Stimulated activated CD4-positive, alpha-beta T cell treated with anti-CD3 and anti-CD28 coated beads, Interleukin-1b, Interleukin-23, amount 100 ng/mL, for 1 hour (primary cell): ENCODE measurements at regions not wholly inside any gene's neighbourhood (a gene's known extent, or its start where the extent isn't known, plus 50 kb on each side); places are given as distances from the start of the nearest gene placed in this dataset.

Experiments used
- DNase-seq, 2 donors: peaks; one replicate each; pipeline ENCODE4 v3.0.0-alpha.2; 2020; ENCODE audit warnings: low read depth in 2 of 2

- DNase-seq: no peak
Measured at GRCh38 chr3:110210086-110210660, 861.4 kb upstream of the NECTIN3 start.

GRCh38 chr3:110226645-110227044 lies 845.0 kb upstream of the NECTIN3 start:
- no peak for DNase-seq

DNA sequence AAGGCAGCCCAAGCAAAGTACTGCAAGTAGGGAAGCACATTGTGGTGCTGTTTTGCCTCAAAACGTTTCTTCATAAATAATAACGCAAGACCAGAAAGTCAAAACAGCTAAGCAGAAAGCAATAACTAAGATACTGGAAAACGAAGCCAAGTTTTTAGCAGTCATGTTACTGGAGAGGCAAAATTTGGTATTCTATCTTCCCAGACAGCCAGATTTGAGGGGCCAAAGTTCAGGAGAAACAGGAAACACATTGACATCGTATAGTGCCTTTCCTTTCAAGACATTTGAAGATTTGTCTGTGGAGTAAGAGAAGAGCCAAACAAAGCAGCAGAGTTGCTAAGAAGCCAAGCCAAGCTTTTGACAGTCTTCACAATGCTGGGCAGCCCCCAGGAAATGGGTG lies 843.6 kb upstream of the NECTIN3 start:
- DNase-seq: no peak

DNA sequence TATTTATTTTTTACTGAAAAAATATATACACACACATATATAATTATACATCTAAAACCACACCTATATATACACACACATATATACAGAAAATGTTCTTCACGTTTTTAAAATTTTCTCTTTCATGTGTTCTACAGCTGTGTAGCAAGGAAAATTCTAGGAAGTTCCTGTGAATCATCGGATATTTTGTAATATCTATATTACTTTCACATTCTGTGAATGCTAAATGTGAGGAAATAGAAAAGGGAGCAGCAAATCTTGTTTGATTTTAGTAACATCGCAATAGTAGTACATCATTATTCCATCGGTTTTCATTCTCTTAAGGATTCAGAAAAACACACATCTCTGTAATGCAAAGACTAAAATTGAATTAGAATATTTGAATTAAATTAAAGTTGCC lies 836.8 kb upstream of the NECTIN3 start:
- no peak for DNase-seq

DNA sequence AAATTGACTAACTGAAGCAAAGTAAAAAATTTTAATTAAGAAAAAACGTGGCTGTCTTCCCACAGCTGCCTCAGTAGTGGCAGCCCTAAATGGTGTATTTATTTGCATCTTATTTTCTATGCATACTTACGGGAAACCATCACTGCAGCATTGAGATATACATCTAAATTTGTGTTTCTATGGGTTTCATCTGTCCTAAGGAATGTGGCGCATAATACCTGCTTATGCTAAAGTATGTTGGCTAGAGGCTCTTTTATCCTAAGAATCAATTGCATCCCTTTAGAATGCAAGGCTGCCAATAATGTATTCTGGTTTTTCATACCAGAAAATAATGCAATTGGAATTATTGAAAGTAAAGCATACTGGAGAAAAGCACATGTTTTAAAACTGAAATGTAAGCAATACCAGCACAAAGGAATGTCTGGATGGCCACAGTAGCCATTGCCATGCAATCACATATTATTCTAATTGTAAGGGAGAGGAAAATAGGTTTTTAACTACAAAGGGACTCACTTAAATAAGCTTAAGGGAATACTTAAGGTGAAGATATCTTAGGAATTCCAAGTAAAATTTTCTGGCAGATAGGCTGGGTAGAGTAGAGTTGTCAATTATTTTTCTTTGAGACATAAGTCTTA lies 834.5 kb upstream of the NECTIN3 start:
- DNase-seq: no peak

- DNase-seq: no peak
Measured at GRCh38 chr3:110243081-110243480, 828.5 kb upstream of the NECTIN3 start.

GRCh38 chr3:110246796-110247376 lies 824.7 kb upstream of the NECTIN3 start:
- no peak for DNase-seq

DNA sequence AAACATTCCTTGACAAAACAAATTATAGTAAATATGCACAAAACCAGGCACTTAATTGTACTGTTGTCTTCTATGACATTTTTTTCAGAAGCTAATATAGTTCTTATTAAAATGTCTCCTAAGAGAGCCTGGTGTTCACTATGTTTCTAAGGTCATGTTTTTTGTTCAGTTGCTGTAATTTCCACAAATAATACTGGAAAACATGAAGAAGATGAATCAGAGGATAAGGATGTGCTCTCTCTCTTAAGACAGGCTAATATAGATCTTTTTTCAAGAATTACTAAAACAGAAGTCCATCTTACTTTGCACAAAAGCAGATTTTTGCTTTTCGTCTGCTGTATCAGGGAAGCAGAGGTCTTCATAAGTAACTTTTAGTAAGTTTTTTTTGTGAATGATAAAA lies 823.0 kb upstream of the NECTIN3 start:
- DNase-seq: no peak

DNA sequence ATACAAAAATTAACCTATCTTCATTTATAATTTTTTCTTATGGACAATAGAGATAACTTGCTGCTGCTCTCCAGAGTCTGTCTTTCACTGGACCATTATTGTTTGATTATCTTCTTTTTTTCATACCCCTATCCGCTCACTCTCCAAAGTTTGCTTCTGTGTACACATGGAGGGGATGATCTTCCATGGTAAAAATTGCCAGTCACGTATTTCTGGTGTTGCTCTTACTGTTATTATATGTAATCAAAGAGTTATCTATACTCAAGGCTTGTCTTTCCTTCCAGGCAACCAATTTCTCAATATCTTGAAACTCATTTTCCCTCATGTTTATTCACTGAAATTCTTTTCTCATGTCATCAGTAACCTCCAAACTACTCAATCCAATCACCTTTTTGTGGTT lies 817.8 kb upstream of the NECTIN3 start:
- DNase-seq: no peak

DNA sequence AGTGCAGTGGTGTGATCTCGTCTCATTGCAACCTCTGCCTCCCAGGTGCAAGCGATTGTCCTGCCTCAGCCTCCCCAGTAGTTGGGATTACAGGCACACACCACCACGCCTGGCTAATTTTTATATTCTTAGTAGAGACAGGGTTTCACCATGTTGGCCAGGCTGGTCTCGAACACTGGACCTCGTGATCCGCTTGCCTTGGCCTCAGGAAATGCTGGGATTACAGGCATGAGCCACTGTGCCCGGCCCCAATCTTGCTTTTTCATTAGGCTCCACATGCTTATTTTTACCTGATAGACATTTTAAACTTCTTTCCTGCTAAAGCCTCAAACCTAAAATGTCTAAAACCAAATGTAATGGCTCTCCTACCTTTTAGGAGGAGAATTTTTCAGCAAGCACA lies 817.0 kb upstream of the NECTIN3 start:
- DNase-seq: no peak

- DNase-seq: no peak
Measured at GRCh38 chr3:110261141-110261540, 810.5 kb upstream of the NECTIN3 start.

- DNase-seq: no peak
Measured at GRCh38 chr3:110262896-110263295, 808.7 kb upstream of the NECTIN3 start.

DNA sequence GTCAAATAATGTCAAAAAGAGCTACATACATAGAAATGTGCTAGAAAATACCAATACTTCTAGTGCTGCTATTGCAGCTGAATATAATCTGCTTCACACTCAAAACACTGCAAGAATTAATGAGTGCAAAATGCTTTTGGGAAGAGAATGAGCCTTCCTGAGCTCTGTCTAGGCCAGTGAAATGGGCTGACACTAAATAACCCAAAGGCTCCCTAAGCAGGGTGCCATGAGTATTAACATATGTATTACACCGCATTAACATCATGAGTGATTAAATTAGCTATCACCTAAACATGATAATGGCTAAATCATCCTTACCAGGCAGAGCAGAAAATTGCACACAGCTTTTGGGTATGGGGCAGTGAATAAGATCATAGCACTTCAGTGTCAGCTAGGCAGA lies 806.3 kb upstream of the NECTIN3 start:
- no peak for DNase-seq

GRCh38 chr3:110267304-110267845 lies 804.2 kb upstream of the NECTIN3 start:
- no peak for DNase-seq

GRCh38 chr3:110272525-110272924 lies 799.1 kb upstream of the NECTIN3 start:
- no peak for DNase-seq

- no peak for DNase-seq
Measured at GRCh38 chr3:110291886-110292501, 779.6 kb upstream of the NECTIN3 start.

- no peak for DNase-seq
Measured at GRCh38 chr3:110293660-110294059, 778.0 kb upstream of the NECTIN3 start.

GRCh38 chr3:110296885-110297284 lies 774.7 kb upstream of the NECTIN3 start:
- DNase-seq: no peak

DNA sequence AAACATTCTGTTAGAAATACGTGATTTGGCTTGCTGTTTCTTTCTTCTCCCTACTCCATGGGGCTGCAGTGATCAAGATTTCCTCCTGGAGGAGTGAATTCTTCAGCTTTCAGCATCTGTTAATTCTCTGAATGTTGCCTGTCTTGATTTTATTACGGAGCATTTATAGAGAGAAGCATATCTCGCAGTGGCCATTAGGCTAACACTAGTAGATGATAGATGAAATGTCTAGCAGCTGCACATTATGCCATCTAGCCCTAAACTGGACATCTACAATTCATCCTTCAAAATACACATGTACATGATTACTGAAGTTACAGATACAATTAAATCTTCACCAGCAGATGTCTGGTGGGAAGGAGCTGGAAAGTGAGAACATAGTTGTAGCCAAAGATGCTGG lies 769.8 kb upstream of the NECTIN3 start:
- no peak for DNase-seq

- DNase-seq: no peak
Measured at GRCh38 chr3:110307065-110307809, 764.4 kb upstream of the NECTIN3 start.

DNA sequence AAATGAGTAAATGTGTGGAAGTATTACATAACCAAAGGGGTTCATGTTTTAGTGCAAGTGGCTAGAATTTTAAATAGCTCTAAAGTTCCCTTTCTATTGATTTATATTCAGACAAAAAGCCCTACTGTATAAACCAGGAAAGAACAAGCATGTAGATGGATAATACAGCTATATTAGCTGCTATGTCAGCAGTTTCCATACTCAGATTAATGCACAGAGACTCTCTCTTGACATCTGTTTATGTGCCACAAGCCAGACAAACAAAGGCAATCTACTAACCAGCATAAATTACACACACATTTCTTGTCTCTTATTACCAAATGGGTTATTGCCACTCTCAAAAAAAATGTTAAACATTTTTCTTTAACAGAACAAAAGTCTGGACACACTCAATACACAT lies 760.1 kb upstream of the NECTIN3 start:
- DNase-seq: no peak

GRCh38 chr3:110314512-110315114 lies 757.0 kb upstream of the NECTIN3 start:
- DNase-seq: peak; percentile 17 to 24
